ENCODE measurements at regions not wholly inside any gene's neighbourhood (a gene's known extent, or its start where the extent isn't known, plus 50 kb on each side); places are given as distances from the start of the nearest gene placed in this dataset.

DNA sequence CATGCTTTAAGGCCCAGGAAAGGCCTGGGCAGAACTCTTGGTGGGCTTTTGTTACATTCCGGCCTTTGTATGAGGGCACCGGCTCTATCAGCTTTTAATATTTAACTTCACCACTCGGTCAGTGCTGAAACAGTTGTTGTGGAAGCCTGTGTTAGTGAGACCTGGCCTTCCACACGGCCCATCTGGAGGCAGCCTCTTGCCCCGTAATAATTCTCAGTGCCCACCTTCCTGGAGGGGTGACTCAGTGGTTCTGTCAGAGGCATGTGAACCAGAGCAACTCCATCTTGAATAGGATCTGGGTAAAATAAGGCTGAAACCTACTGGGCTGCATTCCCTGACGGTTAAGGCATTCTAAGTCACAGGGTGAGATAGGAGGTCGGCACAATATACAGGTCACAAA lies 162.0 kb upstream of the STS start:
- Histone ChIP-seq H3K27ac (replicated peaks) (no peak overlapping the region), H3K27me3 (ENCODE audit: insufficient read depth, poor library complexity, severe bottlenecking) (no peaks in the 10 kb centered on the region), H3K4me3 (replicated peaks; ENCODE audit: insufficient read depth, low read length) (no peak overlapping the region)
- DNase-seq (ENCODE audit: low read depth in 1 of 2, low spot score in 1 of 2), result no peak
- TF ChIP-seq REST (IDR thresholded peaks at IDR 0.05; ENCODE audit: insufficient replicate concordance, low read depth) (no peak), GABPA (IDR thresholded peaks at IDR 0.05; ENCODE audit: low read depth) (no peak), POLR2AphosphoS5 (IDR thresholded peaks at IDR 0.05; ENCODE audit: low read depth) (no peak), SPI1 (IDR thresholded peaks at IDR 0.05; ENCODE audit: borderline replicate concordance, low read depth) (no peak)
- TF ChIP-seq, protein P1, sequence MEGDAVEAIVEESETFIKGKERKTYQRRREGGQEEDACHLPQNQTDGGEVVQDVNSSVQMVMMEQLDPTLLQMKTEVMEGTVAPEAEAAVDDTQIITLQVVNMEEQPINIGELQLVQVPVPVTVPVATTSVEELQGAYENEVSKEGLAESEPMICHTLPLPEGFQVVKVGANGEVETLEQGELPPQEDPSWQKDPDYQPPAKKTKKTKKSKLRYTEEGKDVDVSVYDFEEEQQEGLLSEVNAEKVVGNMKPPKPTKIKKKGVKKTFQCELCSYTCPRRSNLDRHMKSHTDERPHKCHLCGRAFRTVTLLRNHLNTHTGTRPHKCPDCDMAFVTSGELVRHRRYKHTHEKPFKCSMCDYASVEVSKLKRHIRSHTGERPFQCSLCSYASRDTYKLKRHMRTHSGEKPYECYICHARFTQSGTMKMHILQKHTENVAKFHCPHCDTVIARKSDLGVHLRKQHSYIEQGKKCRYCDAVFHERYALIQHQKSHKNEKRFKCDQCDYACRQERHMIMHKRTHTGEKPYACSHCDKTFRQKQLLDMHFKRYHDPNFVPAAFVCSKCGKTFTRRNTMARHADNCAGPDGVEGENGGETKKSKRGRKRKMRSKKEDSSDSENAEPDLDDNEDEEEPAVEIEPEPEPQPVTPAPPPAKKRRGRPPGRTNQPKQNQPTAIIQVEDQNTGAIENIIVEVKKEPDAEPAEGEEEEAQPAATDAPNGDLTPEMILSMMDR (IDR thresholded peaks at IDR 0.05; ENCODE audit: insufficient read depth, low read length), result no peak

DNA sequence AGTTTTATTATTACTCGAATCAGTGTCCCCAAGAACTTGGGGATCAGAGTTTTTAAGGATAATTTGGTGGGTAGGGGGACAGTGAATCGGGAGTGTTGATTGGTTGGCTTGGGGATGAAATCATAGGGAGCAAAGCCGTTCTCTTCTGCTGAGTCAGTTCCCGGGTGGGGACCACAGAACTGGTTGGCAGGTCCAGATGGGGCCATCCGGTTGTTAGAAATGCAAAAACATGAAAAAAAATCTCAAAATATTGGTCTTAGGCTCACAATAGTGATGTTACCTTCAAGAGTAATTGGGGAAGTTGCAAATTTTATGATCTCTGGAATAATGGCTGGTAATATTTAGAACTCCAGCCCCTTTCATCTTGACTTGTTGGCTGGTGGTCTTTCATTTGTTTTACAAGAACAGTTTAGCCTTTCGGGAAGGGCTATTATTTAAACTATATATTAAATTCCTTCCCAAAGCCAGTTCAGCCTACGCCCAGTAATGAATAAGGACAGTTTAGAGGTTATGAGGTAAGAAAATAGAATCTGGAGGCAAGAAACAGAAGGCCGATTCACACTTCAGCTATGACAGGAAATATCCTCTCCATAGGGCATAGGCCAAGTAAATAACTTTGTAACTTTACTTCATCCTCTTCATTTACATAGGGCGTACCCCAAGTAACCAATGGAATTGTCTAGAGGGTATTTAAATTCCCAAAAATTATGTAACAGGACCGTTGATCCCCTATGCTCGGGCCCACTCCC lies 164.1 kb upstream of the STS start:
- TF ChIP-seq GABPA (IDR thresholded peaks at IDR 0.05; ENCODE audit: low read depth) (no peak), REST (IDR thresholded peaks at IDR 0.05; ENCODE audit: insufficient replicate concordance, low read depth) (no peak), SPI1 (IDR thresholded peaks at IDR 0.05; ENCODE audit: borderline replicate concordance, low read depth) (no peak), POLR2AphosphoS5 (IDR thresholded peaks at IDR 0.05; ENCODE audit: low read depth) (no peak)
- TF ChIP-seq, protein P1 (IDR thresholded peaks at IDR 0.05; ENCODE audit: insufficient read depth, low read length), result no peak

DNA sequence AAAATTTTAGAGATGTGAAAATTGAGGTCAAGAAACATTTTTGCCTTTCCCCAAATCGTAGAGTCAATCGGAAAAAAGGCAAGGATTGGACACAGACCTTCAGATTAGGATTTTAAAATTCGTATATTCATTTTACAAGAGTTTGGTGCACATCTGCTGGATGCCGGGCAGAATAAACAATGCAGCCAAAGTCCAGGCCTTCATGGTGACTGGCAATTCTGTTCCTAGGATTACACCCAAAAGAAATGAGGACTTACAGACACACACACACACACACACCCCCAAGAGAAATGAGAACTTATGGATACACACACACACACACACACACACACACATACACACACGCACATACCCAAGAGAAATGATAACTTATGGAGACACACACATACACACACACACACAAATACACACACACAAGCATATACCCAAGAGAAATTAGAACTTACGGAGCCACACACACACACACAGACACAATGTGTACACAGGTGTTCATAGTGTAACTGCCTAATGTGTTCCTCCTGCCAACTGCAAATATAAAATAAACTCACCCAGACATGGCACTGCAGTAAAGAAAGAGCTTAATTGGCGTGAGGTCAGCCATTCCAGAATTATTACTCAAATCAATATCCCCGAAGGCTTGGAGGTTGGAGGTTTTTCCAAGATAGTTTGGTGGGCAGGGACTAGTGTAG lies 165.7 kb upstream of the STS start:
- H3K27ac ChIP-seq (replicated peaks), result no peak overlapping the region
- TF ChIP-seq, protein P1 (IDR thresholded peaks at IDR 0.05; ENCODE audit: insufficient read depth, low read length), result no peak
- H3K4me3 ChIP-seq (replicated peaks; ENCODE audit: insufficient read depth, low read length), result no peak overlapping the region
- H3K27me3 ChIP-seq (ENCODE audit: insufficient read depth, poor library complexity, severe bottlenecking), result no peaks in the 10 kb centered on the region
- no peak for DNase-seq (ENCODE audit: low read depth in 1 of 2, low spot score in 1 of 2)

More for the DNA sequence above, 164.1 kb upstream of the STS start:
- Histone ChIP-seq H3K27me3 (ENCODE audit: insufficient read depth, poor library complexity, severe bottlenecking) (no peaks in the 10 kb centered on the region), H3K4me3 (replicated peaks; ENCODE audit: insufficient read depth, low read length) (no peak overlapping the region), H3K27ac (replicated peaks) (no peak overlapping the region)
- DNase-seq (ENCODE audit: low read depth in 1 of 2, low spot score in 1 of 2), result no peak
